SJCRH30 (cell line): ENCODE measurements at regions not wholly inside any gene's neighbourhood (a gene's known extent, or its start where the extent isn't known, plus 50 kb on each side); places are given as distances from the start of the nearest gene placed in this dataset.

Source experiments
- DNase-seq, 2 experiments: peaks; one replicate each; pipeline ENCODE4 v3.0.0-alpha.2; 2015 to 2020
- H3K27ac ChIP-seq: fragments of 250-450 bp; sonication (Bioruptor Pico); 2 replicates; pipeline ENCODE4 v1.5.1; 2020; ENCODE audit warnings: mild to moderate bottlenecking, moderate library complexity
- H3K27me3 ChIP-seq: fragments of 250-450 bp; sonication (Bioruptor Pico); 2 replicates; pipeline ENCODE4 v1.5.1; 2020; ENCODE audit warnings: mild to moderate bottlenecking, moderate library complexity
- H3K36me3 ChIP-seq: fragments of 250-450 bp; sonication (Bioruptor Pico); 2 replicates; pipeline ENCODE4 v1.5.1; 2020; ENCODE audit warnings: mild to moderate bottlenecking, moderate library complexity
- H3K4me1 ChIP-seq: fragments of 250-450 bp; sonication (Bioruptor Pico); 2 replicates; pipeline ENCODE4 v1.5.1; 2020; ENCODE audit warnings: mild to moderate bottlenecking, moderate library complexity
- H3K4me3 ChIP-seq: fragments of 250-450 bp; sonication (Bioruptor Pico); 2 replicates; pipeline ENCODE4 v1.5.1; 2020; ENCODE audit warnings: mild to moderate bottlenecking, moderate library complexity
- H3K9me3 ChIP-seq: fragments of 250-450 bp; sonication (Bioruptor Pico); replicated peaks from 2 replicates; pipeline ENCODE4 v1.5.1; 2020; ENCODE audit warnings: mild to moderate bottlenecking, moderate library complexity

DNA sequence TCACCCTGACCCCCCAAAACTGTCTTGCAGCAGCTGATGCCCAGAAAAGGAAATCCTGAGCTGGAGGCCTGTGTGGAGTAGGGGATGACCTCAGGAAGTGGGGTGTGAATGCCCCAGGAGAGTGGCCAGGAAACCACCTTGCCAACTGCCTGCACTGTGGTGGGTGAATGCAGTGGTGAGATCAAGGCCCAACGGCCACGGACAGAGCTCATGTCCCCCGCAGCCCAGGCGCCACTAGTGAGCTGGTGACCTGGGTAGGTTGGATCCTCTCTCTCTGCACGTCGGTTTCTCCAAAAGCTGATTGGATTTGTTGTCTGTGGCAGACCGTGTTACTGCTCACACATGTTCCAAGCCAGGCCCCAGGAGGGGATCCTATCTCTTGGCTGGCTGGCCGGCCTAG is 448.9 kb downstream of the TCERG1L start:
- H3K9me3 ChIP-seq = no peaks in the 10 kb centered on the region
- no peaks in the 10 kb centered on the region for H3K36me3 ChIP-seq
- no peaks in the 10 kb centered on the region for H3K4me1 ChIP-seq
- H3K27me3 ChIP-seq = no peaks in the 10 kb centered on the region
- H3K27ac ChIP-seq = no peak overlapping the region
- no peak overlapping the region for H3K4me3 ChIP-seq
- no peak for DNase-seq

DNA sequence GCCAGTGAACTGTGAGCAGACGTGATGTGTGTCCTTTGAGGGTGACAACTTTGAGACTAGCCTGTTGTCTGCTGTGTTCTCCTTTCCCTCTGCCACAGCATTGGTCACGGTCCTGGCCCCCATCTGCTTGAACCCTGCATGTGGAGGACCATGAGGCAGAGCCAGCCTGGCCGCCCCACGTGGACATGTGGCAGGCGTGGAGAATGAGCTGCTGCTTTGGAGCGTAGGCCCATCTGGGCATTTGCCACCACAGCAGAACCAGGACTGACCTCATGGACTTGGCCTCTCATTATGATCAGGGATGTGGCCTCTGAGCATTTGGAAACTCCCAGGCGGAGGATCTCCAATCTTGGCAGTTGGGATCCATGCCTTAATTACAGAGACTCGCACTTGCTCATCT is 448.5 kb downstream of the TCERG1L start:
- Histone ChIP-seq H3K4me3 (no peak overlapping the region), H3K9me3 (no peaks in the 10 kb centered on the region), H3K36me3 (no peaks in the 10 kb centered on the region), H3K27me3 (no peaks in the 10 kb centered on the region), H3K27ac (no peak overlapping the region), H3K4me1 (no peaks in the 10 kb centered on the region)
- DNase-seq = no peak

- Histone ChIP-seq H3K9me3 (no peaks in the 10 kb centered on the region), H3K4me1 (no peaks in the 10 kb centered on the region)
These were observed 446.3 kb downstream of the TCERG1L start for GRCh38 chr10:130864961-130865818.

GRCh38 chr10:130866857-130867256 is 444.7 kb downstream of the TCERG1L start:
- no peak for DNase-seq
- Histone ChIP-seq H3K9me3 (no peaks in the 10 kb centered on the region), H3K27ac (no peak overlapping the region), H3K27me3 (no peaks in the 10 kb centered on the region), H3K4me3 (no peak overlapping the region), H3K4me1 (no peaks in the 10 kb centered on the region), H3K36me3 (no peaks in the 10 kb centered on the region)

More at GRCh38 chr10:130864961-130865818, 446.3 kb downstream of the TCERG1L start:
- no peaks in the 10 kb centered on the region for H3K27me3 ChIP-seq
- DNase-seq = no peak
- H3K36me3 ChIP-seq = no peaks in the 10 kb centered on the region
- no peak overlapping the region for H3K27ac ChIP-seq
- H3K4me3 ChIP-seq = no peak overlapping the region

DNA sequence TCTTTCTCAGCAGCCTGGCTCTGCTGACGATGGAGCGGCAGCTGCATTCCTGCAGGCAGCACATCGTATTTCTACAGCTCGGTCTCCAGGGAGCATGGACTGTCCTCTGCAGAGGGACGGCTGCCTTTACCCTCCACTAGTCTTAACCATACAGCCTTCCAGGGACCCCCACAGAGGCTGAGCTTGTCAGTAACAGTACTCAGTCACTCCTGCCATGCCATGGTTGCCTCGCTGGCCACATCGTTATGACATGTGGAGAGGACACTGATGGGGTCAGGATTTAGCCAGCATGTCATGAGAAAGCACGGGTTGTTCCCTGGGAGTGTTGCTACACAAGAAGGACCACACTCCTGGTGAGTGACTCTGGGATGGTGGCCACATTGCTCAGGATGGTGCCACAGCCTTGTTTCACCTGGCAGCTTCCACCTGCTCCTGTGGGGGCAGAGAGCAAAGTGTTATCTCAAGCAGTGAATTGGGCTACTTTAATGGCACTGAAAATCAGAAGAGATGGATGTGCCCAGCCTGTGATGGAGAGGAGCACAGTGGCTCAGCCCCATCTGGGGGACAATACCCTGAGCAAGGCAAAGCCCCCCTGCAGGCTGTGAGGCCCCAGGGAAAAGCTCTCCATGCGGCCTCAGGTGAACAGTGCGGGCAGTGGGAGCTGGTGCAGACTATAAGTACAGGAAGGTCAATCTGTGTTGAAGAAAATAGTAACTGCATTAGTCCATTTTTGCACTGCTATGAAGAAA is 443.9 kb downstream of the TCERG1L start:
- H3K4me3 ChIP-seq = no peak overlapping the region
- H3K9me3 ChIP-seq = no peaks in the 10 kb centered on the region
- no peaks in the 10 kb centered on the region for H3K27me3 ChIP-seq
- H3K27ac ChIP-seq = no peak overlapping the region
- H3K4me1 ChIP-seq = no peaks in the 10 kb centered on the region
- H3K36me3 ChIP-seq = no peaks in the 10 kb centered on the region
- DNase-seq = no peak

DNA sequence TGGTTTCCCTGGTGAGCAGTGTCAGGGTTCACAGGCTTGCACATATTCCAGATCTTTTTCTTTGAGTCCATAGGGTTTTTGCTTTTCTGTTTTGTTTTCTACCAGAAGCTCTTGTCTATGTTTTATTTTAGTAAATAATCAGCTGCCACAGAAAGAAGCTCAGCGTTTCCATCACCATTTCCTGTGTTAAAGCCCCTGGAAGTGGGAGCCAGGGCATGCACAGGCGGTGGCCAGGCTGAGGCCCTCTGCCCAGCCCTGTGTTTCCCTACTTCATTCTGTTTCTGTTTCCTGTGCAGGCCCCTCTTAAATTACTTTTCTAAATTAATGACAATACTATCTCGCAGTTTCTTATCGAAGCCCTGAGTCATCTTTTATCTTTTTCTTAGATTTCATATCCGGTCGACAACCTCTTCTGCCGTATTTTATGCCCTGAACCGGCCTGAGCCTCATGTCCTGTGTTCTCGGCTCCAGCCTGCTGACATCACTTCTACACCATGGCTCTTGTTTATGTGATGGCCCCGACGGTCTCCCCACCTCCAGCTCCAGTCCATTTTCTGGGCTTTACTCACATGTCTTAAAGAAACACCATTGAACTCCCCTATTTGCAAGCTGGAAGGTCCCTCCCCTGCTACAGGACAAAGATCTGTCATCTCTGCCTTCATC is 442.2 kb downstream of the TCERG1L start:
- H3K36me3 ChIP-seq = no peaks in the 10 kb centered on the region
- H3K27ac ChIP-seq = no peak overlapping the region
- H3K9me3 ChIP-seq = no peaks in the 10 kb centered on the region
- no peaks in the 10 kb centered on the region for H3K27me3 ChIP-seq
- no peaks in the 10 kb centered on the region for H3K4me1 ChIP-seq
- no peak for DNase-seq
- H3K4me3 ChIP-seq = no peak overlapping the region

GRCh38 chr10:130871406-130871805 is 440.1 kb downstream of the TCERG1L start:
- Histone ChIP-seq H3K4me3 (no peak overlapping the region), H3K27ac (no peak overlapping the region), H3K36me3 (no peaks in the 10 kb centered on the region), H3K27me3 (no peaks in the 10 kb centered on the region), H3K9me3 (no peaks in the 10 kb centered on the region), H3K4me1 (no peaks in the 10 kb centered on the region)
- no peak for DNase-seq

DNA sequence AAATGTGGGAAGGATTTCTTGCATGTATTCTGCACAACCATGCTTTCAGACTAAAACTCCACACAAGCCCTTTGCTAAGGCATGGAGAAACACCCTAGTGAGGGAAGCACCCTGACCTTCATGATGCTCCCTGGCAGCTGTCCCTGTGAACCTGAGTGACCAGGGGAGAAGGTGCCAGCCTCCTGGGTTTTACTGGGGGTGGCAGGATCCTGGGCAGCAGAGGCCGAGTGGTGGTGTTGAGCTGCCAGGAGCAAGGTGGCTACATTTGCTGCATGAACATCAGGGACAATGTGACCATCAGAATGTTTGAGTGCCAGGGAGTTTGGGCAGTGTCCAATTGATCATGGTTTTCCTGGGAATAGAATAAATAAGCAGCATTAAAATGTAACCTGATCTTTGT is 437.9 kb downstream of the TCERG1L start:
- no peak for DNase-seq
- H3K9me3 ChIP-seq = no peaks in the 10 kb centered on the region

DNA sequence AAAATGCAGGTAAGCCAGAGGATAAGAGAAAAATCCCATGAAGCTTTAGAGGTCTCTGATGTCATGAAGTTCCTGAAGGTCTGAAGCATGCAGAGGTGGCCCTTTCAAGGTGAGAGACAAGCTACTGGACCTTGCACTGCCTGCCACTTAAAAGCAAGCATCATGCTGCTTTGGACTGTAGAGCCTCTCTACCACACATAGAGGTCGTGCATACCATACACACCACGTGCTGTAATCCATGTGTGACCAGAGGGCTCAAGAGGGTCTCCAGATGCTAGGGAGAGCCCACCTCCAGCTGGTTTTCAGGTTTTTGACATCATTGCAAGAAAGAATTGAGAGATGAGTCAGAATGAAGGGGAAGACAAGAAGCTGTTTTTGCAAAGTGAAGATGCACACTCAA is 436.4 kb downstream of the TCERG1L start:
- no peaks in the 10 kb centered on the region for H3K36me3 ChIP-seq
- no peak for DNase-seq
- H3K4me1 ChIP-seq = no peaks in the 10 kb centered on the region
- no peaks in the 10 kb centered on the region for H3K27me3 ChIP-seq
- H3K4me3 ChIP-seq = no peak overlapping the region
- H3K27ac ChIP-seq = no peak overlapping the region
- H3K9me3 ChIP-seq = no peaks in the 10 kb centered on the region

More for the DNA sequence above, 437.9 kb downstream of the TCERG1L start:
- Histone ChIP-seq H3K36me3 (no peaks in the 10 kb centered on the region), H3K4me3 (no peak overlapping the region), H3K4me1 (no peaks in the 10 kb centered on the region), H3K27ac (no peak overlapping the region), H3K27me3 (no peaks in the 10 kb centered on the region)

GRCh38 chr10:130875897-130876472 is 435.5 kb downstream of the TCERG1L start:
- no peaks in the 10 kb centered on the region for H3K27me3 ChIP-seq
- H3K27ac ChIP-seq = no peak overlapping the region
- H3K4me1 ChIP-seq = no peaks in the 10 kb centered on the region
- no peaks in the 10 kb centered on the region for H3K36me3 ChIP-seq
- DNase-seq = no peak
- H3K4me3 ChIP-seq = no peak overlapping the region
- no peaks in the 10 kb centered on the region for H3K9me3 ChIP-seq

DNA sequence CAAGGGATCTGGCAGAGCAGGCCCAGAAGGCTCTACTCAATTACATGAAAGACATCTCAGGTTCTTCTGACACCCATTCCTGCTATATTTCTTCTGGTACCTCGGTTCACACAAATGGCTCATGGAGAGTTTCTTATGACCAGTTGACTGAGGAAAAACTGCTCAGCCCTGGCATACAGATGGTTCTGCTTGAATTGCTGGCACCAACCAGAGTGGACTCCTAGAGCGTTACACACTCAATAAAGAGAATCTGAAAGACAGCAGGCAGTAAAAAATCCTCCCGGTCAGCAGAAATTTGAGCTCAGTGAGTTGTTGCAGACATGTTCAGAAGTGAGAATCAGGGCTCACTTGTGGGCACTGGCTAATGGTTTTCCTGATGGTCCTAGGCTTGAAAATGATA is 434.4 kb downstream of the TCERG1L start:
- Histone ChIP-seq H3K4me1 (no peaks in the 10 kb centered on the region), H3K27ac (no peak overlapping the region), H3K27me3 (no peaks in the 10 kb centered on the region), H3K9me3 (no peaks in the 10 kb centered on the region), H3K36me3 (no peaks in the 10 kb centered on the region), H3K4me3 (no peak overlapping the region)
- DNase-seq = no peak

GRCh38 chr10:130878131-130878530 is 433.4 kb downstream of the TCERG1L start:
- Histone ChIP-seq H3K27ac (no peak overlapping the region), H3K9me3 (no peaks in the 10 kb centered on the region), H3K4me3 (no peak overlapping the region), H3K27me3 (no peaks in the 10 kb centered on the region), H3K4me1 (no peaks in the 10 kb centered on the region), H3K36me3 (no peaks in the 10 kb centered on the region)
- no peak for DNase-seq

- Histone ChIP-seq H3K36me3 (no peaks in the 10 kb centered on the region), H3K4me1 (no peaks in the 10 kb centered on the region), H3K4me3 (no peak overlapping the region), H3K27ac (no peak overlapping the region), H3K9me3 (no peaks in the 10 kb centered on the region), H3K27me3 (no peaks in the 10 kb centered on the region)
- no peak for DNase-seq
These were observed 428.6 kb downstream of the TCERG1L start for GRCh38 chr10:130882906-130883305.

- Histone ChIP-seq H3K9me3 (no peaks in the 10 kb centered on the region), H3K36me3 (no peaks in the 10 kb centered on the region), H3K27me3 (no peaks in the 10 kb centered on the region), H3K27ac (no peak overlapping the region), H3K4me3 (no peak overlapping the region), H3K4me1 (no peaks in the 10 kb centered on the region)
- DNase-seq = no peak
These were observed 427.1 kb downstream of the TCERG1L start for GRCh38 chr10:130884456-130884855.
